ENCODE measurements at regions not wholly inside any gene's neighbourhood (a gene's known extent, or its start where the extent isn't known, plus 50 kb on each side); places are given as distances from the start of the nearest gene placed in this dataset.
A peak's percentile ranks its signal among the peaks of the same experiment; 100 is the strongest.
"Not testable (repeated sequence)": the region's sequence is repeated elsewhere in the genome, so short reads cannot be mapped to it uniquely, and the experiment has no call there.

GRCh38 chr2:4073026-4073569, 369.7 kb downstream of the DCDC2C start:
- 0 to 67% (median 17%) methylated on average over 1 to 7 of the region's 11 CpGs; no CpG with 5 or more reads in 5 of the 10 experiments for WGBS, 10 experiments
- in situ Hi-C loops (cut with MboI; ENCODE audit: low pct_unique_long_range_greater_than_20kb in 2 of 9, low sequenced_read_pairs in 9 of 9, unreplicated experiment in 9 of 9): no loop called here
- Histone ChIP-seq H3K4me1 (replicated peaks in 1 of 2) (peaks cover 4 to 17% of the 10 kb centered on the region in 2 donors), H3K27ac (no peak overlapping the region), H3K4me3 (no peak overlapping the region)
- ATAC-seq (replicated peaks in 6 of 8): peak in 4 of 8 experiments; percentile 33 to 51 (median 44)

- Histone ChIP-seq H3K4me3 (no peak overlapping the region), H3K4me1 (replicated peaks in 1 of 2) (peaks cover 4 to 17% of the 10 kb centered on the region in 2 donors), H3K27ac (no peak overlapping the region)
- WGBS, 10 experiments: 0 to 88% (median 47%) methylated on average over 1 to 3 of the region's 3 CpGs; no CpG with 5 or more reads in 4 of the 10 experiments
- peak in 1 of 8 experiments; percentile 47 for ATAC-seq (replicated peaks in 6 of 8)
- in situ Hi-C loops (cut with MboI; ENCODE audit: low pct_unique_long_range_greater_than_20kb in 2 of 9, low sequenced_read_pairs in 9 of 9, unreplicated experiment in 9 of 9): no loop called here
Observed at GRCh38 chr2:4077017-4077416, 373.6 kb downstream of the DCDC2C start.

- in situ Hi-C loops (cut with MboI; ENCODE audit: low pct_unique_long_range_greater_than_20kb in 2 of 9, low sequenced_read_pairs in 9 of 9, unreplicated experiment in 9 of 9): no loop called here
- Histone ChIP-seq H3K27ac (no peak overlapping the region), H3K4me1 (replicated peaks in 1 of 2) (peaks cover 14 to 15% of the 10 kb centered on the region in 2 donors), H3K4me3 (no peak overlapping the region)
- 0 to 82% (median 65%) methylated on average over 1 to 7 of the region's 7 CpGs; no CpG with 5 or more reads in 2 of the 10 experiments for WGBS, 10 experiments
- no peak for ATAC-seq (replicated peaks in 6 of 8)
Observed at GRCh38 chr2:4085186-4085585, 381.8 kb downstream of the DCDC2C start.

- peak in 5 of 8 experiments; percentile 35 to 87 (median 65) for ATAC-seq (replicated peaks in 6 of 8)
- 0 to 59% (median 38%) methylated on average over 1 to 9 of the region's 14 CpGs; no CpG with 5 or more reads in 1 of the 10 experiments for WGBS, 10 experiments
- peak overlapping the region in 2 of 5 donors; percentile 12 to 21 for H3K4me3 ChIP-seq
- H3K4me1 ChIP-seq (replicated peaks in 1 of 2): peaks cover 14 to 21% of the 10 kb centered on the region in 2 donors
- in situ Hi-C loops (cut with MboI; ENCODE audit: low pct_unique_long_range_greater_than_20kb in 2 of 9, low sequenced_read_pairs in 9 of 9, unreplicated experiment in 9 of 9): no loop called here
- peak overlapping the region in 1 of 2 donors; percentile 49 for H3K27ac ChIP-seq
Observed at GRCh38 chr2:4090668-4091630, 387.6 kb downstream of the DCDC2C start.

DNA sequence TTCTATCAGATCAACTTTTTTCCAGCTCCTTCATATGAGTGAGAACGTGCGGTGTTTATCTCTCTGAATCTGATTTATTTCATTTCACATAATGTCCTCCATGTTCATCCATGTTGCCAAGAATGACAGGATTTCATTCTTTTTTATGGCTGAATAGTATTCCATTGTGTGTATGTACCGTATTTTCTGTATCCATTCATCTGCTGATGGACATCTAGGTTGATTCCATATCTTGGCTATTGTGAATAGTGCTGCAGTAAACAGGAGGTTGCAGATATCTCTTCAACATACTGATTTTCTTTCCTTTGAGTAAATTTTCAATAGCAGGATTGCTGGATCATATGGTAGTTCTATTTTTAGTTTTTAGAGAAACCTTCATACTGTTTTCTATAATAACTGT, 388.5 kb downstream of the DCDC2C start:
- Histone ChIP-seq H3K4me1 (replicated peaks in 1 of 2) (peaks cover 15 to 30% of the 10 kb centered on the region in 2 donors), H3K27ac (no peak overlapping the region), H3K4me3 (no peak overlapping the region)
- ATAC-seq (replicated peaks in 6 of 8): no peak
- 33 to 100% (median 61%) methylated on average over 2 to 3 of the region's 3 CpGs; no CpG with 5 or more reads in 2 of the 10 experiments for whole genome bisulfite sequencing, 10 experiments
- in situ Hi-C loops (cut with MboI; ENCODE audit: low pct_unique_long_range_greater_than_20kb in 2 of 9, low sequenced_read_pairs in 9 of 9, unreplicated experiment in 9 of 9): no loop called here

DNA sequence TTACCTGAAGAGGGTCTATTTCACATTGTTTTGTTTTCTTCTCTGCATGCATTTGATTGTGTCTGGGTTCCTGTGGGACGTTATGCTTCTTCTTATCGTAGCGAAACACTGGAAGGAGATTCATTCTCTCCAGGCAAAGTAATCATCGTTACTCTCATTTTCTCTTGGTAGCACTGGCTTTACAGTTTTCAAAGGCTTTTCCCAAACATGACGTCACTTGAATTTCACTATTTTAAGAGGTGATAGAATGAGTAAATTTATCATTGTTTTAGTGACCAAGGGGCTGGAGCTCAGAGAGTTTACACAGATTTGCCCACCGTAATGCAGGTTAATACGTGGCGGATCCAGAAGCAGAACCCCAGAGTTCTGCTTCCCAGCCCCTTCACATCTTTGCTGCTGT, 391.4 kb downstream of the DCDC2C start:
- Histone ChIP-seq H3K4me3 (no peak overlapping the region), H3K4me1 (replicated peaks in 1 of 2) (peaks cover 29 to 51% of the 10 kb centered on the region in 2 donors), H3K27ac (no peak overlapping the region)
- WGBS, 10 experiments: 34 to 100% (median 95%) methylated on average over 4 to 8 of the region's 8 CpGs; no CpG with 5 or more reads in 3 of the 10 experiments
- ATAC-seq (replicated peaks in 6 of 8): no peak
- in situ Hi-C loops (cut with MboI; ENCODE audit: low pct_unique_long_range_greater_than_20kb in 2 of 9, low sequenced_read_pairs in 9 of 9, unreplicated experiment in 9 of 9): no loop called here

DNA sequence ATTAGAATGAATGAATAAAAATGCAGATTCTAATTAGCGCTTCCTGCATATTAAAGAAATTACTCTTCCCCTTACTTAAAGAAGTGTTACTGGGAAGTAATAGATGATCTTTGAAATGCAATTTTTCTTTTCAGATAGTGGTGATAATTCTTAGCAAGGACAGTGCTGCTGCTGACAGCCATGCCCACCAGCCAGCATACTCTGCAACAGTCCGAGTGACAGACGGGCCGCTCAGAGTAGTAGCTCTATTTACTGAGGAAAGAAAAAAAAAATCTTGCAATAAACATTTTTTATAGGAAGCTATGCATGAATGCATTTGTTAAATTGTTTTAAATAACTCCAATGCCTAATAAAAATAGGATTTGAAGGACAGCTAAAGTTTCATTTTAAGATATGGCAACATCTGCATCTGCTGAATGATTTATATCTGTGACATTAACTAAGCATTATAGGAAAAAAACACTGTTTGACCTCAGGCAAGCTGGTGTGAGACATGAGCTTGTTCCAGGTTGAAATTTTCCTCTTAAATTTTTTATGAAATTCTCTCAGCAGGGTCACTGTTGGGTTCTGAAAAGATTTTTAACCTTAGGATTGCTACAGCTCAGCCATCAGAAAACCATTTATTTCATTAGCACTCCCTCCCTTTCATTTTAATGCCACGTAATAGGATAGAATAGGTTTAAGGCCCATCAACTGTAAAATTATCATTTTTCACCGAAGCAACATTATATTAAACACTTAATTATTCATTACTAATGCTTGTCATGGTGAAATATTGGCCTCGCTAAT, 393.8 kb downstream of the DCDC2C start:
- peak in 4 of 8 experiments; percentile 68 to 86 (median 76) for ATAC-seq (replicated peaks in 6 of 8)
- H3K4me3 ChIP-seq: no peak overlapping the region
- peaks cover 17 to 31% of the 10 kb centered on the region in 2 donors for H3K4me1 ChIP-seq (replicated peaks in 1 of 2)
- peak overlapping the region in 1 of 2 donors; percentile 31 for H3K27ac ChIP-seq
- 4 to 83% (median 58%) methylated on average over 1 to 7 of the region's 7 CpGs; no CpG with 5 or more reads in 1 of the 10 experiments for WGBS, 10 experiments
- in situ Hi-C loops (cut with MboI; ENCODE audit: low pct_unique_long_range_greater_than_20kb in 2 of 9, low sequenced_read_pairs in 9 of 9, unreplicated experiment in 9 of 9): no loop called here

DNA sequence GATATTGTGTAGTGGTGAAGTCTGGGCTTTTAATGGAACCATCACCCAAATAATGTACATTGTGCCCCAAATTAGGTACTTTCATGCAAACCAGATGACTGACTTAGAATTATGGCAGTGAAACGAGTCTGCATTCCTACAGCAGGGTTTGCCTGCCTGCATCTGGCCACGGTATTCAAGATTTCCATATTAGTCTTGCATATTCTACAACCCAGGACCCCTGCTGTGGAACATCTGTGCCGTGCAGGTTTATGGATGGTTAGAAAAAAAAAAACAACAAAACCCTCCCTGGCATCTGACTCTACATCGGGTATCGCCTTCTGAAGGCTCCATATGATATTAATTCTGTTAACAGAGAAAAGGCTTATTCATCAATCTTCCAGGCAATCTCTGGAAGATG, 394.8 kb downstream of the DCDC2C start:
- Histone ChIP-seq H3K27ac (peak overlapping the region; percentile 15 to 69), H3K4me1 (replicated peaks in 1 of 2) (peaks cover 17 to 31% of the 10 kb centered on the region in 2 donors), H3K4me3 (no peak overlapping the region)
- in situ Hi-C loops (cut with MboI; ENCODE audit: low pct_unique_long_range_greater_than_20kb in 2 of 9, low sequenced_read_pairs in 9 of 9, unreplicated experiment in 9 of 9): no loop called here
- ATAC-seq (replicated peaks in 6 of 8): peak in 3 of 8 experiments; percentile 42 to 56 (median 48)
- 0 to 34% (median 8%) methylated on average over 1 to 5 of the region's 5 CpGs; no CpG with 5 or more reads in 2 of the 10 experiments for WGBS, 10 experiments

- H3K4me1 ChIP-seq (replicated peaks in 1 of 2): peaks cover 14 to 31% of the 10 kb centered on the region in 2 donors
- 55 to 100% (median 84%) methylated on average over 1 to 2 of the region's 2 CpGs; no CpG with 5 or more reads in 3 of the 10 experiments for WGBS, 10 experiments
- no peak for ATAC-seq (replicated peaks in 6 of 8)
- no peak overlapping the region for H3K27ac ChIP-seq
- in situ Hi-C loops (cut with MboI; ENCODE audit: low pct_unique_long_range_greater_than_20kb in 2 of 9, low sequenced_read_pairs in 9 of 9, unreplicated experiment in 9 of 9): no loop called here
- no peak overlapping the region for H3K4me3 ChIP-seq
Observed at GRCh38 chr2:4101936-4102335, 398.6 kb downstream of the DCDC2C start.

DNA sequence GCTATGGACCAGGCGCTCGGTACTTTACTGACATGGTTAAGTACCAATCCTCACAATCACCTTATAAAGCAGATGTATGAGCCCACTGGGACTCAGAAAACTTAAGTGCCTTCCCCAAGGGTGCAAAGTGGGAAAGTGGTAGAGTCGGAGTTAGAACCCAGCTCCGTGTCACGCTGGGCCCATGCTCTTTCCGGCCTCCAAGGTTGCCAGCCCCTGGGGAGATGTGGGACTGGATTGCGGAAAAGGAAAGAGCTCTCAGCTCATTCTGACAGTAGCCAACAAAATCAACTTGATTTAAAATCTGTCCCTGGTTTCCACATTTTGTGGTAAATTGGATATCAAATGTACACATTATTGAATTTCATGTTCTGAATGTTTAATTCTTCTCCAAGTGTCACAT, 403.8 kb downstream of the DCDC2C start:
- Histone ChIP-seq H3K4me1 (replicated peaks in 1 of 2) (peaks cover 0 to 17% of the 10 kb centered on the region in 2 donors), H3K4me3 (no peak overlapping the region), H3K27ac (no peak overlapping the region)
- peak in 4 of 8 experiments; percentile 12 to 69 (median 25) for ATAC-seq (replicated peaks in 6 of 8)
- 11 to 86% (median 40%) methylated on average over 1 to 5 of the region's 7 CpGs; no CpG with 5 or more reads in 3 of the 10 experiments for WGBS, 10 experiments
- in situ Hi-C loops (cut with MboI; ENCODE audit: low pct_unique_long_range_greater_than_20kb in 2 of 9, low sequenced_read_pairs in 9 of 9, unreplicated experiment in 9 of 9): no loop called here

DNA sequence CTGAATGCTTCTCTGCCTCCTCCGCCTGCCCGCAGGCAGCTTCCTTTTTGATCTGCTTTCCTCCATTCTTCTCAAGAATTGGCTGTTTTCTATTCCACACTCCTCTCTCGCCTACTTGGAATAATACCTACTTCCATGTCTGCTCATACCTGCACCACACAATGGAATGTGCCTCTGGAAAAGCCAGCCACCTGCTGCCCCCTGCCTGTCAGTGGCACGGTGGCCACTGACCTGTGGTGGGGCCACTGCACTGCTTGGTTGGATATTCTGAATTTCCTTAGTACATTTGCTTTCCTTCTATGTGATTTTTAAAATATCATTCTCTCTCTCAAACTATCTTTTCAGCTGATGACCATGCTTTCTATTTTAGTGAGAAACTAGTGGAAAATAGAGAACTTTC, 406.9 kb downstream of the DCDC2C start:
- Histone ChIP-seq H3K4me3 (no peak overlapping the region), H3K27ac (no peak overlapping the region), H3K4me1 (replicated peaks in 1 of 2) (peaks cover 0 to 17% of the 10 kb centered on the region in 2 donors)
- WGBS, 10 experiments: 5 to 100% (median 83%) methylated on average over 1 to 4 of the region's 4 CpGs; no CpG with 5 or more reads in 1 of the 10 experiments
- ATAC-seq (replicated peaks in 6 of 8): no peak
- in situ Hi-C loops (cut with MboI; ENCODE audit: low pct_unique_long_range_greater_than_20kb in 2 of 9, low sequenced_read_pairs in 9 of 9, unreplicated experiment in 9 of 9): no loop called here

- 0 to 95% (median 33%) methylated on average over 1 to 3 of the region's 3 CpGs; no CpG with 5 or more reads in 5 of the 10 experiments for WGBS, 10 experiments
- H3K4me3 ChIP-seq; H3K27ac ChIP-seq; in situ Hi-C loops (cut with MboI; ENCODE audit: low pct_unique_long_range_greater_than_20kb in 2 of 9, low sequenced_read_pairs in 9 of 9, unreplicated experiment in 9 of 9); ATAC-seq (replicated peaks in 6 of 8); H3K4me1 ChIP-seq (replicated peaks in 1 of 2): not testable (repeated sequence)
Observed at GRCh38 chr2:4115435-4115834, 412.1 kb downstream of the DCDC2C start.

Data from motor neuron (in vitro differentiated cells).